Omental fat pad (tissue), 3 donors: ENCODE measurements at regions not wholly inside any gene's neighbourhood (a gene's known extent, or its start where the extent isn't known, plus 50 kb on each side); places are given as distances from the start of the nearest gene placed in this dataset.

Experiments used
- ATAC-seq: fragments of 150-250 bp; one replicate; pipeline ENCODE4 v1.9.1; 2016; ENCODE audit warnings: mild to moderate bottlenecking, moderate library complexity; ENCODE audit not compliant: low FRiP score
- DNase-seq: peaks from one replicate; pipeline ENCODE4 v3.0.0-alpha.2; 2019; ENCODE audit warnings: low spot score
- TF ChIP-seq, protein P1 (sequence below), 3 donors: fragments of 450-650 bp; IDR thresholded peaks; one replicate each; pipeline ENCODE4 v1.5.1; 2016 to 2017; ENCODE audit warnings: antibody characterized with exemption in 3 of 3, mild to moderate bottlenecking in 3 of 3, moderate library complexity in 2 of 3

DNA sequence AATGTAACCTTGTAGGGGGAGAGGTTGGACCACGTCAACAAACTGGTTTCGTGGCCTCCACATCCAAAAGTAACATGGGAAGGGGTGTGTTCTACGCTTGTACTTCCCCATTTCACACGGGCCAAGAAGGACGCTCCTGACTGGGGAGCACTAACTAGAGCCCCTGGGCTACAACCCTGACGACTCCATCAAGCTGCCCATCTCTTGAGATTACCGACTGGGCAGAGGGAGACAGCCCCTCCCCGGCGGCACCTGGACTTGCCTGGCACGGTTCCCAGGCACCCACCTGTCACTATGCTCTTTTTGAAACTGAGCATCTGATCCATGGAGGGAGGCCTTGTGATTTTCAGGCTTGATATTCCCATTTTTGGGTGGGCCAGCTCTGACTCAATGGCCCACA is 68.5 kb downstream of the SHANK2 start:
- DNase-seq (no peak), ATAC-seq (no peak)
- TF ChIP-seq, protein P1, sequence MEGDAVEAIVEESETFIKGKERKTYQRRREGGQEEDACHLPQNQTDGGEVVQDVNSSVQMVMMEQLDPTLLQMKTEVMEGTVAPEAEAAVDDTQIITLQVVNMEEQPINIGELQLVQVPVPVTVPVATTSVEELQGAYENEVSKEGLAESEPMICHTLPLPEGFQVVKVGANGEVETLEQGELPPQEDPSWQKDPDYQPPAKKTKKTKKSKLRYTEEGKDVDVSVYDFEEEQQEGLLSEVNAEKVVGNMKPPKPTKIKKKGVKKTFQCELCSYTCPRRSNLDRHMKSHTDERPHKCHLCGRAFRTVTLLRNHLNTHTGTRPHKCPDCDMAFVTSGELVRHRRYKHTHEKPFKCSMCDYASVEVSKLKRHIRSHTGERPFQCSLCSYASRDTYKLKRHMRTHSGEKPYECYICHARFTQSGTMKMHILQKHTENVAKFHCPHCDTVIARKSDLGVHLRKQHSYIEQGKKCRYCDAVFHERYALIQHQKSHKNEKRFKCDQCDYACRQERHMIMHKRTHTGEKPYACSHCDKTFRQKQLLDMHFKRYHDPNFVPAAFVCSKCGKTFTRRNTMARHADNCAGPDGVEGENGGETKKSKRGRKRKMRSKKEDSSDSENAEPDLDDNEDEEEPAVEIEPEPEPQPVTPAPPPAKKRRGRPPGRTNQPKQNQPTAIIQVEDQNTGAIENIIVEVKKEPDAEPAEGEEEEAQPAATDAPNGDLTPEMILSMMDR (IDR thresholded peaks at IDR 0.05): no peak

DNA sequence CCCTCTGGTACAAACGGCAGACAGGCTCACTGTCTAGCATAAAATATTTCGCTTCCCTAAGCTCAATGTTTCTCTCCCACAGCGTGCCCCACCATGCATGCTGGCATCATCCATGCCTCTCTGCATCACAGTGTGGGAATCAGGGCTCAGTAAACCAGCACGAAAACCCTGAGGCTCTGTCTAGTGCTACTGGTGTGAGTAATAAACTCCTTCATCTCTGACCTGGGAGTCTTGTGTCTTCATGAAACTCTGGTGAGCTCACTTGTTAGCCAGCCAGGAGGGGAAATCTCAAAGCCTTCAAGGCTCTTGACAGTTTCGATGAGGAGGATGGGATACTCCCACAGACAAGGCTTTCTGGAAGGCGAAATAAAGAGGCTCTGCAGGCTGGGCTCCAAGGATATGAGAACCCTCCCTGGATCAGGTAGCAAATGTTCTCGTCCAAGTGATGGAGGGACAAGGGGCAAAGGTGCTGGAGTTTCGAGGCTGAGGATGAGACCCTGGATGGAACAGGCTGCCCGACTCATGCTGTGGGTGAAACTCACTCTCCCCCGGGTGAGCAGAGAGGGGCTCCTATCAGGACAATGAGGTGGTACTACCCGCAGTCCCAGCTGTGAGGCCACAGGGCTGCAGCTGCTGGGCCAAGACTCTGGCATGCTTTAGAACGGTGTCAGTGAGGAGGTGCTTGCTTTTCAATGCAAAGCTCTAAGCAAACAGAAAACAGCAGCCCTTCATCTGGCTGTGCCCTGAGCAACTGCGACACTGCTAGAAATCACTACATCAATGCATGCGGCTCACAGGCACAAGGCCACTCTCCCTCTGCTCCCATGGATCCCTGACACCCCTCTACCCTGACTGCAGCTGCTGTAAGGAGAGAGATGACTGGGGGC is 69.3 kb downstream of the SHANK2 start:
- DNase-seq (no peak), ATAC-seq (no peak)
- TF ChIP-seq, protein P1 (IDR thresholded peaks at IDR 0.05): no peak

DNA sequence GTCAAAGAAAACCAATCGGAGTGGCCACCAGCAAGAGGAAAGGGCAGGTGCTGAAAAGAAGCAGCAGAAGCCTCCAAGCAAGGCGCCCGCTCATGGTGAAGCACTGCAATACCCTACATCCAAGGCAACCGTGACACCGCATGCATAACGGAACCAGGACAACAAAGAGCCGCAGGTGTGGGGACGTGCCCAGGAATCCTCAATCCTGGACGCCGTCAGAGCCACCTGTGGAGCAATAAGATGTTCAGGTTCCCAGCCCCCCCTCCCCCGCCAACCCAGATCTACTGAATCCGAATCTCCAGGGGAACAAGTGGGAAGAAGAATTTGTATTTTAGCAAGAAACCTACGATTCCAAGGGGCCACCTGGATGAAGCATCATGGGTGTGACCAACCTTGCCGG is 70.8 kb downstream of the SHANK2 start:
- TF ChIP-seq, protein P1 (IDR thresholded peaks at IDR 0.05): no peak
- ATAC-seq: no peak
- no peak for DNase-seq

DNA sequence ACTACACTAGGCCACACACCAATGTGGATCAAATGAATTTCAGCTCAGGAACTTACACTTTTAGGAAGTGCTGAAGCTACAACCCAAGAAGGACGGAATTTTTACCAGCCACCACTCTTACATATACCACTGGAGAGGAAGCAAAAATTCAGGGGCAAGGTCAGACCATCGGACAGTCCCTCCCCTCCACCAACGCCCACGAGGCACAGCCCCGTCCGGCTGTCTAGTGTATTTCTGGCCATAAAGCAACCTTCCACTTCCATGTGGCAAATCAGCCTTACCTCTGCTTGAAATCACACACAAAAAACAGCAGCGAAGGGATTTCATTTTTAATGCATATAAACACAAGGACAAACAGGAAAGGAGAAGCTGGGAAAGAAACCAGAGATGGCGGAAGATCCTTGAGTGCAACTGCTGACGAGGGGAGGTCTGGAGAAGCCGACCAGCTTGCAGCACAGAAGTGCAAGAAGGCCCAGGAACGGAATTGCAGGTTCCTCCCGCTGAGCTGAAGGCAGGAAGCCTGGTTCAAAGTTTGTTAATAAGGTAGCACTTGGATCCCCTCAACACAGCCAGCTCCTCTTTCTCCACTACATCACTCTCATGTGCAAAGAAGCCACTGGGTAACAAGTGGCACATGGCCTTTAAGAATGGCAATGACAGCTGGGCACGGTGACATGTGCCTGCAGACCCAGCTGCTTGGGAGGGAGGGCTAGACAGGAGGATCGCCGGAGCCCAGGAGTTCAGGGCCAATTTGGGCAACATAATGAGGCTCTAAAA is 71.5 kb downstream of the SHANK2 start:
- TF ChIP-seq, protein P1 (IDR thresholded peaks at IDR 0.05): no peak
- no peak for DNase-seq
- no peak for ATAC-seq

DNA sequence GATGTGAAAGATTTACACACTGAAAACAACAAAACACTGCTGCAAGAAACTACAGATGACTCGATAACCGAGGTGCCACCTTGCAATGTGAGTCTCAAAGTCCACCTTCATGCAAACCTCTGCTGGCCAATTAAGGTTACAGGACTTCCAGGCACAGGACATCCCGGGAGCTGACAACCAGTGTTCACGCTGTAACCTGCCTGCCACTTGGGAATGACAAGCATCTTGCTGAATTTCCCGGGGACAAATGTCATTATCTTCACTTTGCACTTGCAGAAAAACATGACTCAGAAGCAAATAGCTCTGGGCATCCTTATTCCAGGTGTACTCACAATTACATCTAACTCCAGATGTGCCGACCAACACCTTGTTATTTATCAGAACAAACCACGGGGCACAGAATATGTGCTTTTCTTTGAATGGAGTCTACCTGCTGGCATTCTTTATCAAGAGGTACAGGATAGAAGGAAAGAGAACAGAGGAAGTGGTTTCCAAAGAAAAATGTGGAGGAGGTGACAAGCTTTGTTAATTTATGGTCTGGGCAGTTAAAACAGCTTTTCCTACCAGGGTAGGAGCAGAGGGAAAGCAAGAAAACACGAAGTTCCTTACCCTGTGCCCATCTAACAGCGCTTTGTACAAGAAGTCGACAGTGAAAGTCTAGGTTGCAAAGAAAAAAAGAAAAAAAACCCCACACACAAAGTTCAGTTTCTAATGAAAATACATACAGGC is 72.3 kb downstream of the SHANK2 start:
- no peak for DNase-seq
- ATAC-seq: no peak
- TF ChIP-seq, protein P1 (IDR thresholded peaks at IDR 0.05): no peak

DNA sequence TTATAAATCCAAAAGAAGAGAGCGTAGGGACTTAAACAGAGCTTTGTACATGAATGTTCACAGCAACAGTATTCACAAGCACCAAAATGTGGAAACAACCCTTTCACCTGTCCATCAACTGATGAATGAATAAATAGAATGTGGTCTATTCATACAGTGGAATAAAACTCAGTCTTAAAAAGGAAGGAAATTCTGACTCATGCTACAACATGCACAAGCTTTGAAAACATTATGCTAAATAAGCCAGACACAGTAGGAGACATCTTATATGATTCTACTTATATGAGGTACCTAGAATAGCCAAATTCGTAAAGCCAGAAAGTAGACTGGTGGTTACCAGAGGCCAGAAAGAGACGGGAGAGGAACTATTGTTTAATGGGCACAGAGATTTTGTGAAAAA is 74.3 kb downstream of the SHANK2 start:
- DNase-seq: no peak
- TF ChIP-seq, protein P1 (IDR thresholded peaks at IDR 0.05): no peak
- ATAC-seq: no peak
